ENCODE measurements at regions not wholly inside any gene's neighbourhood (a gene's known extent, or its start where the extent isn't known, plus 50 kb on each side); places are given as distances from the start of the nearest gene placed in this dataset.

DNA sequence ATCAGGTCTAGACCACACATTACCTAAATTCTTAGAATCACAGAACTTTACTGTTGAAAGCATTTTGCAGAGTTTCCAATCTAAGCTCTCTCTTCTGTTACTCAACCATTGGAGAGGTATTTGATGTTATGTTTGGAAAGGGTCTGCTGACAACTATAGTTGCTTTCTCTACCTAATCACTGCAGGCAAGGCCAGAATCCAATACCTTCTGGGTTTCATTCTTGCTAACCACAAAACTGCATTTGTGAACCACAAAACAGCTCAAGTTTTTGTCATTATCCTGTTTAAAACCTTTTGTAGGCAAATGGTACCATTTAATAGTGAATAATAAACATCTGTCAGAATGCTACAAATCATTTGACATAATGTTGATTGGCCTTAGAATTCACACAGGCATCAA lies 380.1 kb downstream of the GASK1B start:
- no peak for DNase-seq (ENCODE audit: low spot score)

DNA sequence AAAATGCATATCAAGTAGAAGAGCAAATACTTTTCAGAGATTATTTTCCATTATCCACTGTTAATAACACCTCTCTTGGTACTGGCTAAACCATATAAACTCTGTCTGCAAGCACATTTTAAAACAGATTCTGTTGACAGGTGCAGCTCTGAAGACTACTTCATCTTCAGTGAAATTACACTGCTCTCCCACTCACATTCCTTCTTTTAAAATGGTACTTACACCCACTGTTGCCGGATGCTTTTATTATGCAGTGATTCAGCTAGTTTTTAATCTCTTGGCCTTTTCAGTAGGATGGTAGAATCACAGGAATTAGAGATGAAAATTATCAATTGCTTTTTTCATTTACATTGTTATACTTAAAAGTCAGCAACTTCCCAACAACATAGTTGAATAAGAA lies 381.6 kb downstream of the GASK1B start:
- no peak for DNase-seq (ENCODE audit: low spot score)

- no peak for DNase-seq (ENCODE audit: low spot score)
These were observed 385.2 kb downstream of the GASK1B start for GRCh38 chr4:157787618-157788017.

DNA sequence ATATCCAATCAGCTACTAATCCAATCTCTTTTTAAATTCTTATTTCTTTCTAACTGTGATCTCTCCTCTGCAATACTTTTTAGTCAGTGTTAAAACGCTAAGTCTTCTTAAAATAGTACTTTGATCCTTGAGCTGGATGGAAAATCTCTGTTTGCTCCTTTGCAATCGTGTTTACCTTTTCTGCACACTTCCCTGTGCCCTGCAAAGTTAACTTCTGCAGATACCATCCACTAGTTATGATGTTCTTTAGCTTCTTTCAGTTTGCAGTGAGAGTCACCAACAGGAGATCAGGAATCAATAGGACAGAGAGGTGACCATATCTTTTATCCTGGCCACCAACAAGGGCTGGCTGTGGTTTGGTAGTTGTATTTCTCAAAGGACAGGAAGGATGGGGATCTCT lies 391.5 kb downstream of the GASK1B start:
- DNase-seq (ENCODE audit: low spot score), result no peak

- no peak for DNase-seq (ENCODE audit: low spot score)
These were observed 393.7 kb downstream of the GASK1B start for GRCh38 chr4:157779081-157779480.

DNA sequence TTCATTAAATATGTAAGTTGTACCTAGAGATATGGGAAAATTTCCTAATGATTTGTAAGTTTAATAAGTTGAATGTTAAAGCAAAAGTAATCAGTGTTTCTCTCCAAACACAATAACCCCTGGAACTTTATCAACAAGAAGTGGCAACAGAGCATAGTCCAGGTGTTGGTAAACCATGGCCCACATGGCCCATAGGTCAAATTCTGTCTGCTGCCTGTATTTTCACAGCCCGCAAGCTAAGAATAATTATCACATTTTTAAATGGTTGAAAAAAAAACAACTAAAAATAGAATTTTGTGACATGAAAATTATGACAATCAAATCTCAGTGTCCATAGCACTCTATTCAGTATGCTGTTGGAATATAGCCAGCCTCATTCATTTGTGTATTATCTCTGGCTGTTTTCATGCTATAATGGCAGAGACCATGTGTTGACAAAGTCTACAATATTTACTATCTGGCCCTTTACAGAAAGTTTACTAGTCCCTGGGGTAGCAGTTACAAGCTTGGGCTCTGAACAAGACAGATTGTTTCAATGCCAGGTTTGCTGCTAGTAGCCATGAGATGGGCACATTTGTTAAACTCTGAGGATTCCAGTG lies 395.8 kb downstream of the GASK1B start:
- DNase-seq (ENCODE audit: low spot score), result no peak

DNA sequence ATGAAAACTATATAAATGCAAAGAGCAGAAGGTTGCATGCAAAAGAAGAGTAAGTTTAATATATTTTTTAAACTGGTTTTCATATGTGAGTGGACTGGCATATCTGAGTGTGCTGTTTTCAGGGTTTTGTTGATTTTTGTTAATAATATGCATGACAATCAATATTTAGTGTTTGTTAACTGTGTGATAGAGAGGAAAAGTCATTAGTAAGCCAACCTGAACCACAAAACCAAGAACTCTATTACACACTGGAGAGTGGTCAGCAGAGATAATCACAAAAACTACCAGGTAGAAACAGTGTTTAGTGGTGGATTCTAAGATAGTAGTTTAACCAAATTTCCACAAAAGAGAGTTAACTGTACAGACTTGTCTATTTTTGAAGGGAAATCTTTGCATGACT lies 396.9 kb downstream of the GASK1B start:
- DNase-seq (ENCODE audit: low spot score), result no peak

DNA sequence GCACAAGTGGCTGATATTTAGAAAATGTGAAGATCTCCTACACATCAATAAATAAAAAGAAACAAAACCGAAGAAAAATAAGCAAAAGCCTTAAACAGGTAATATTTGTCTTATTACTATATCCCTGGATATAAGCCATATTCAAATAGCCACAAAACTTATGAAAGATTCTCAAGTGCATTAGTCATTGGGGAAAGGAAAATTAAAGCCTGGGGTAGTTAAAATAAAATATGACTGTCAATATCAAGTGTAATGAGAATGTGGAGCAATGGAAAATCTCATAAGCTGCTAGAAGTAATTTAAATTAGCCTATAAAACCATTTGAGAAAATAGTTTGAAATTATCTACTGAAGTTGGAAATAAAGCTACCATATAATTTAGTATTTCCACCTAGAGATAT lies 399.9 kb downstream of the GASK1B start:
- DNase-seq (ENCODE audit: low spot score), result no peak

DNA sequence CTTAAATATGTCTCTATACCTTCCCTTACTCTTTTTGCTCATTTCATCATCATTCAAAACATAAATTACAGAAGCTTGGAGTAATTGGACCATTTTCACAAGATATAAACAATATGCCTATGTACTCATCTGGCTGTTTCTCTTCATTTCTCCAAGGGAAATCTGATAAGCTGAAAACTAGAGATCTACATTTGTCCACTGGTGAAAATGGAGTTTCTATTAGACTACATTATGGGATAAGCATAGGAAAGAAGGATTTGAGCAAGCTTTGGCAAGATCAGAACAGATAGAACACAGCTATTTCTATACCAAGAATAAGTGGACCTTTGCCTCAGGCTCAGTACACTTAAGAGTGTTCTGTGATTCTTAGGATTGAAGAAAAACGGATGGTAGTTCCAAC lies 404.4 kb downstream of the GASK1B start:
- DNase-seq (ENCODE audit: low spot score), result no peak

GRCh38 chr4:157763490-157763889 lies 409.3 kb downstream of the GASK1B start:
- no peak for DNase-seq (ENCODE audit: low spot score)

DNA sequence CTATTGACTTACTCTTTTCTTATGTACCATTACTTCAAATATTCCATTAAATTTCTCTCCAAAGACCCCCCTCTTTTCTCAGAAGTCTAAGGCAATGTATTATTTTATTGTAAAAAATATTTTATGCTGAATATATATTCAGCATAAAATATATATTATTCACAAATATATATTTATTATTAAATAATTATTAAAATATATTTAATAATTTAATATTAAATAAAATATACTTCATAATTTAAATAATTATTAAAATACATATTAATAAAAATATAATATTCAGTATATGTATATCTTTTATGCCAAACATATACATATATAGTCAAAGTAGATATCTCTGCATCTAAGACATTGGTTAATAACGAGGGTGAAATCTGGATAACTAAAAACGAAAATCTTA lies 418.4 kb downstream of the GASK1B start:
- DNase-seq (ENCODE audit: low spot score), result no peak

GRCh38 chr4:157751631-157752030 lies 421.2 kb downstream of the GASK1B start:
- no peak for DNase-seq (ENCODE audit: low spot score)

GRCh38 chr4:157741642-157742041 lies 431.2 kb downstream of the GASK1B start:
- DNase-seq (ENCODE audit: low spot score), result no peak

GRCh38 chr4:157739242-157739641 lies 433.6 kb downstream of the GASK1B start:
- no peak for DNase-seq (ENCODE audit: low spot score)

- DNase-seq (ENCODE audit: low spot score), result no peak
These were observed 444.6 kb downstream of the GASK1B start for GRCh38 chr4:157728215-157728614.

DNA sequence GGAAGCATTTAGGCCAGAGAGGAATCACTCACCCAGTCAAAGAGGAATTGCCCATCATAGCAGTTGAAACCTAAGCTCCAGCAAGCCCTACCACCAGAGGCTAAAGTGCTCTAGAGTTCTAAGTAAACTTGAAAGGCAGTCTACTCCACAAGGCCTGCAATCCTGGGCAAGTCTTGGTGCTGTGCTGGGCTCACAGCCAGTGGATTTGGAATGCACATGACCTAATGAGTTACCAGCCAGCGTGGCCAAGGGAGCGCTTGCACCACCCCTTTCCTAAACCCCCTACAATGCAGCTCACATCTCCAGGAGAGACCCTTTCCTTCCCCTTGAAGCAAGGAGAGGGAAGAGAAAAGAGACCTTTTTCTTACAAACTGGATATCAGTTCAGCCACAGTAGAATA lies 445.7 kb downstream of the GASK1B start:
- DNase-seq (ENCODE audit: low spot score), result no peak

DNA sequence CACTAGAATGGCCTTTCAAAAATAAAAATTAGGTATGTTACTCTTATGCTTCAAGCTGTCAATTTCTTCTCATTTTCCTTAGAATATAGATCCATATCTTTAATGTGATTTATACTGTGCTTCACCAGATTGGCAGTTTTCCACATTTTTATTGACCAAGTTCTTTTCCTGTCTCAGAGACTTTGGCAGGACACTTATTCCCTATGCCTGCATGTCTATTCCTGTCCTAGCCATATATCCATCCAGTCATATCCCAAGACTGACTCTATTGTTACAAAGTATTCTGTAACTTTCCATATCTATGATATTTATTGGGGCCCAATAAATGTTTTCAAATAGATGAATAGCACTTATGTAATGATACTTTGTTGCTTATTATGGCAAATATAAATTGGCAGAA lies 450.7 kb downstream of the GASK1B start:
- DNase-seq (ENCODE audit: low spot score), result no peak

GRCh38 chr4:157713342-157713741 lies 459.5 kb downstream of the GASK1B start:
- no peak for DNase-seq (ENCODE audit: low spot score)

GRCh38 chr4:157706155-157706554 lies 466.7 kb downstream of the GASK1B start:
- DNase-seq (ENCODE audit: low spot score), result peak; percentile 9

- no peak for DNase-seq (ENCODE audit: low spot score)
These were observed 470.0 kb downstream of the GASK1B start for GRCh38 chr4:157702831-157703230.

DNA sequence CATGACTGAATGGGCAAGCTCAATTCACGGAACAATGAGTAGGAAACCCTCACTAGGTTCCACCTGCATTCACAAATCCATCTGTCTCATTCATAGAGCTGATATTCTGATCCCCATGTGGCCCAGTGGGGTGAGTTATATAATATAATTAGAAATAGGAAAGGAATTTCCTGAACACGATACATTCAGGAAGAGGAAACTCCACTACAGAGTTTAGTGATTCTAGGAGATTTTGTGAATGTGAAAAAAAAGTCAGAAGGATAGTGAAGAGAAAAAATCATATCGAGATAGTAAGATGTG lies 471.2 kb downstream of the GASK1B start:
- DNase-seq (ENCODE audit: low spot score), result no peak

DNA sequence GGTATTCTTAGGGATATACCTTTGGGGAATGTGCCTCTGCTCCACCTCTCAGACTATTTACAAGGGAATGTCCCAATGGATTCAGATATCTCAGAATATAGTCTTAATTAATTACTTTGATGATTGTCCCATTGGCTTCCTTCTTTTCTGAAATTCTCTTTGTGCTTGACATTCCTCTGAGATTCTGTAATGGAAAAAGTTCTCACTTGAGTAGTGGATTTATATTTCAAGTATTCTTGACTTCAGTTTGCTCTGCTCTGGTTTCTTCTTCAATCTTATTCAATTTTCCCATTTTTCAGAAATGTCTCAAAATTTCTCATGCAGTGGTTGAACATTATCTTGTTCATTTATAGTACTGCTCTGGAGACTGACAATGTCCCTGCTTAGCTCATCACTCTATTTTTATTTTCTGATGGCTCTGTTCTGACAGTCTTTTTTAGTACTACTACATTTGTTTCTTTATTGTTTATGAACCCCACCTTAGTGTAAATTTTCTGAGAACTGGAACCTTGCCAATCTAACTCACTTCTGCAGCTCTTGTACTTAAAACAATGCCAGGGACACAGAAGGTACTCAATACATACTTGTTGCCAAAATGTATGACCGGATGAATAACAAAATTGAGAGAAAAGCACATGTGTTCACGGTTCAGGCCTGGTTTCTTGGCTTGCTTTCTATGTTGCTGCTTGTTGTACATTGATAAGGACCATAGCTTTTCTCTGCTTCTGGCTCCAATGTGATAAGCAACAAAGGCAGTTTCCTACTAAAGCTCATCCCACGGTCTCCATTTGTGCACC lies 471.7 kb downstream of the GASK1B start:
- no peak for DNase-seq (ENCODE audit: low spot score)

- DNase-seq (ENCODE audit: low spot score), result no peak
These were observed 468.9 kb downstream of the GRIA2 start for GRCh38 chr4:157689476-157689875.

DNA sequence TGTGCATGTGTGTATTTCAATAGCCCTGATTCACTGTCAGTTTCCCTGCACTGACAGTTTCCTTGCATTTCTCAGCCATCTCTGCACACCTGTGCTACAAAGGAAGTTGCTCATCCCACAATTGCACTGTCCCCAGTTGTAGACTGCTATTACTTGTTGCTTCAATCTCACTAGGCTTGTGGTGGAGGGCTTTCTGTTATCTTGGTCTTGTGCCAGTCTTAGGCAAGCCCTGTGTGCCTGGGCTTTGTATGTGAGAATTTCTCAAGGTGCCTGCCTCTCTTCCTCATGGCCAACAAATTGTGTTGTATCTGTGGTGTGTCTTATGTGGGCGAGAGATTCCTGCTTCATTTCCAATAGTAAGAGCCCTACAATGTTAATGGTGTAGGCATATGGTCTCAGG lies 467.4 kb downstream of the GRIA2 start:
- no peak for DNase-seq (ENCODE audit: low spot score)

All from HT-29 (cell line).